ENCODE measurements at regions not wholly inside any gene's neighbourhood (a gene's known extent, or its start where the extent isn't known, plus 50 kb on each side); places are given as distances from the start of the nearest gene placed in this dataset.

- TF ChIP-seq HIC1 (tag by site-specific recombination; IDR thresholded peaks at IDR 0.05) = no peak
These were observed 176.6 kb downstream of the DMRTA1 start (continued) for GRCh38 chr9:22623236-22623635.

- H3K27ac ChIP-seq (ENCODE audit: extremely low read depth, low read depth, low read length) = no peak overlapping the region
- CTCF ChIA-PET = no interaction called here
- POLR2A ChIA-PET = no interaction called here
- no peak overlapping the region for H3K4me3 ChIP-seq (ENCODE audit: low read depth, low read length)
- no peaks in the 10 kb centered on the region for H3K4me1 ChIP-seq (ENCODE audit: control insufficient read depth, insufficient read depth, low read length)
- H3K36me3 ChIP-seq (ENCODE audit: control insufficient read depth in 2 of 2, insufficient read depth in 1 of 2, low read length in 2 of 2) = no peaks in the 10 kb centered on the region
- no peak for TF ChIP-seq AEBP2 (tag by site-specific recombination; IDR thresholded peaks at IDR 0.05; ENCODE audit: borderline replicate concordance)
- TF ChIP-seq REST (tag by site-specific recombination; IDR thresholded peaks at IDR 0.05) = no peak
- no peak for TF ChIP-seq ZNF704 (tag by site-specific recombination; IDR thresholded peaks at IDR 0.05)
- no peak for TF ChIP-seq INSM2 (tag by site-specific recombination; IDR thresholded peaks at IDR 0.05)
- TF ChIP-seq ZBTB20 (tag by site-specific recombination; IDR thresholded peaks at IDR 0.05) = no peak
- no peaks in the 10 kb centered on the region for H3K9me3 ChIP-seq (ENCODE audit: control insufficient read depth, insufficient read depth, low read depth, low read length)
These were observed 178.9 kb downstream of the DMRTA1 start for GRCh38 chr9:22625540-22625939.

- Histone ChIP-seq H3K4me1 (ENCODE audit: control insufficient read depth, insufficient read depth, low read length) (no peaks in the 10 kb centered on the region), H3K4me3 (ENCODE audit: low read depth, low read length) (no peak overlapping the region), H3K27ac (ENCODE audit: extremely low read depth, low read depth, low read length) (no peak overlapping the region), H3K36me3 (ENCODE audit: control insufficient read depth in 2 of 2, insufficient read depth in 1 of 2, low read length in 2 of 2) (no peaks in the 10 kb centered on the region), H3K9me3 (ENCODE audit: control insufficient read depth, insufficient read depth, low read depth, low read length) (no peaks in the 10 kb centered on the region)
- TF ChIP-seq KLF16 (tag by site-specific recombination; IDR thresholded peaks at IDR 0.05) = no peak
- no peak for TF ChIP-seq MEIS1 (CRISPR knock-in tag; IDR thresholded peaks at IDR 0.05; ENCODE audit: borderline replicate concordance)
- no peak for TF ChIP-seq ZNF404 (tag by site-specific recombination; IDR thresholded peaks at IDR 0.05)
- TF ChIP-seq PATZ1 (tag by site-specific recombination; IDR thresholded peaks at IDR 0.05) = no peak
- no peak for TF ChIP-seq ZNF530 (tag by site-specific recombination; IDR thresholded peaks at IDR 0.05; ENCODE audit: low read depth)
- TF ChIP-seq ZNF175 (tag by site-specific recombination; IDR thresholded peaks at IDR 0.05) = no peak
- TF ChIP-seq ZNF48 (tag by site-specific recombination; IDR thresholded peaks at IDR 0.05) = no peak
- no peak for TF ChIP-seq ZNF350 (tag by site-specific recombination; IDR thresholded peaks at IDR 0.05)
- POLR2A ChIA-PET = no interaction called here
- CTCF ChIA-PET = no interaction called here
These were observed 196.9 kb downstream of the DMRTA1 start for GRCh38 chr9:22643541-22643940.
